ENCODE measurements at regions not wholly inside any gene's neighbourhood (a gene's known extent, or its start where the extent isn't known, plus 50 kb on each side); places are given as distances from the start of the nearest gene placed in this dataset.

- DNase-seq, result no peak
Observed at GRCh38 chrX:115494161-115494560, 66.8 kb upstream of the PLS3 start.

GRCh38 chrX:115499112-115499805, 61.7 kb upstream of the PLS3 start:
- DNase-seq, result no peak

GRCh38 chrX:115503099-115503498, 57.9 kb upstream of the PLS3 start:
- no peak for DNase-seq

- no peak for DNase-seq
Observed at GRCh38 chrX:115504167-115504566, 56.8 kb upstream of the PLS3 start.

Data from femur (tissue), 1 donor.